Esophagus squamous epithelium (tissue), 5 donors: ENCODE measurements at regions not wholly inside any gene's neighbourhood (a gene's known extent, or its start where the extent isn't known, plus 50 kb on each side); places are given as distances from the start of the nearest gene placed in this dataset.

Source experiments
- DNase-seq: peaks from one replicate; lab custom pipeline; 2025; lab: John Stamatoyannopoulos, UW
- H3K27ac ChIP-seq, 4 donors: fragments of 200-600 bp; sonication (generic); one replicate each; pipeline ENCODE4 v1.5.1; 2016 to 2019; ENCODE audit warnings: mild to moderate bottlenecking in 1 of 4
- H3K27me3 ChIP-seq, 4 donors: fragments of 200-600 bp; sonication (generic); 1 replicate in 3 of 4; 2 replicates in 1 of 4; pipeline versions ENCODE4 v1.5.1 to v1.6.0; 2017 to 2021; ENCODE audit warnings: antibody characterized with exemption in 1 of 4
- H3K36me3 ChIP-seq, 3 donors: fragments of 200-600 bp; sonication (generic); one replicate each; pipeline ENCODE4 v1.5.1; 2016 to 2019
- H3K4me1 ChIP-seq, 3 donors: fragments of 200-600 bp; sonication (generic); one replicate each; pipeline ENCODE4 v1.5.1; 2017 to 2019
- H3K4me3 ChIP-seq, 4 donors: fragments of 200-600 bp; sonication (generic); 1 replicate in 3 of 4; 2 replicates in 1 of 4; pipeline ENCODE4 v1.5.1; 2016 to 2019; ENCODE audit warnings: mild to moderate bottlenecking in 2 of 4, moderate library complexity in 1 of 4
- H3K9me3 ChIP-seq, 3 donors: fragments of 200-600 bp; sonication (generic); one replicate each; pipeline ENCODE4 v1.5.1; 2016 to 2019
- CTCF ChIP-seq, 6 experiments: fragments of 450-650 bp in 4 of 6; fragments of 200-600 bp in 2 of 6; sonication (generic) in 2 of 6; IDR thresholded peaks; one replicate each; pipeline ENCODE4 v1.5.1; 2016 to 2019; ENCODE audit warnings: antibody characterized with exemption in 6 of 6, mild to moderate bottlenecking in 4 of 6, moderate library complexity in 4 of 6
- POLR2A ChIP-seq, 4 donors: fragments of 450-650 bp; IDR thresholded peaks; one replicate each; pipeline ENCODE4 v1.6.1; 2017; ENCODE audit warnings: antibody characterized with exemption in 4 of 4, mild to moderate bottlenecking in 4 of 4, moderate library complexity in 3 of 4
- WGBS, 2 donors: methylation state at CpG; one replicate each; pipeline ENCODE4 v1.1.5; 2018; 5-methylcytosine and 5-hydroxymethylcytosine counted together
- intact Hi-C: fragments of 100-400 bp; cut with DNase I; formaldehyde crosslinking; loops from one replicate; pipeline ENCODE4 v1.15.0; 2022
- donor health status: DM: yes; HTN: yes; CAD: no.

DNA sequence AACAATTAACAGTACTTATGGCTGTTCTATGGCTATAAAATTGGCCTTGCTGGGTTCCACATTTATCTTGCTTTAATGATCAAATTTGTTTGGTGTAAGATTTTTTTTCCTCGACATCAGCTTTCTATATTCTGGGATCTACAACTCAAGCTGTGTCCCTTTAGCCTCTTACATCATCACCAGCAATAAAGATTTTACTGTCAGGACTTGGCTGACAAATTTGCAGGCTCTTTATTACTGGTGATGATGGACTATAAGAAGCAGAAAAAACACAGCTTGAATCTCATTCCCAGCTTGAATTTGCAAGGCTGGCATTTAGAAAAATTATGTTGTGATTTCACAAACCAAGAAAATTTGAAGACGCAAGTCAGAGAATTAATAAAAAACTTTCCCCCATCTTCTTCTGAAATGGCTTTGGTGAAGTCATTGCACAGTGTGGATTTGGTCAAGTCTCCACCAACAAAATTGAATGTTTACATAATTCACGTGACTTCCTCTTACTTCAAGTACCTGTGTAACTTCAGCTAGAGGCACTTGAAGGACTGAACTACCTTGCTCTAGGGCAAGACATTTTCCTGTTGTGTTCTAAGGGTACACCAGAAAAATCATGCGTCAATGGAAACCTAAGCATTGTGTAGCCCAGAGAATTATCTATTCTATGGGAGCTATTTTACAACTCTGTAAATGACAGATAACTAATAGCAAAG, 175.0 kb downstream of the CBLN4 start:
- no peak for DNase-seq
- TF ChIP-seq POLR2A (IDR thresholded peaks at IDR 0.05): no peak
- TF ChIP-seq CTCF (IDR thresholded peaks at IDR 0.05): no peak
- no peaks in the 10 kb centered on the region for H3K4me1 ChIP-seq
- H3K4me3 ChIP-seq: no peak overlapping the region
- WGBS, 2 donors: 57 to 62% methylated on average over 4 of the region's 4 CpGs
- no peaks in the 10 kb centered on the region for H3K9me3 ChIP-seq
- H3K27me3 ChIP-seq: no peaks in the 10 kb centered on the region
- H3K36me3 ChIP-seq: no peaks in the 10 kb centered on the region
- no peak overlapping the region for H3K27ac ChIP-seq
- intact Hi-C loops: no loop called here

DNA sequence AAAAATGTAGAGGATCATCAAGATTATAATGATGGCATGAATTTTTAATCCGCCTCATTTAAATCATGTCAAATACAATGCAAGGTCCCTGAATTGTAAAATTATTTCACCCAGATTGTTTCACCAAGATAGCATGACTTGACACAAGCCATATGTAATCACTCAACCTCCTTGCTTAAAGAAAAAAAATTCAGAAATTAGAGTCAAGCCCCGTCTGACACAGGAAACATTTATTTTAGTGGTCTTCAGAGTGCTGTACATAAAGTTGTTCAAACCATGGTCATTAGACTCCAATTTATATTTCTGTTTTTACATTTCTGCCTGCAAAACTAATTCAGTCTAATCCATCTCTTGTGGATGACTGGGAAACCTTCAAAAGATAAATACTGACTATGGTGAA, 200.2 kb downstream of the CBLN4 start:
- intact Hi-C loops: no loop called here
- DNase-seq: no peak

GRCh38 chr20:55800552-55801245, 204.6 kb downstream of the CBLN4 start:
- H3K27me3 ChIP-seq: no peaks in the 10 kb centered on the region
- WGBS, 2 donors: 53 to 66% methylated on average over 3 of the region's 3 CpGs
- intact Hi-C loops: no loop called here
- H3K27ac ChIP-seq: no peak overlapping the region
- no peaks in the 10 kb centered on the region for H3K9me3 ChIP-seq
- DNase-seq: no peak
- H3K4me3 ChIP-seq: no peak overlapping the region
- H3K36me3 ChIP-seq: no peaks in the 10 kb centered on the region
- TF ChIP-seq CTCF (IDR thresholded peaks at IDR 0.05) (no peak), POLR2A (IDR thresholded peaks at IDR 0.05) (no peak)
- H3K4me1 ChIP-seq: no peaks in the 10 kb centered on the region

More for the DNA sequence above, 200.2 kb downstream of the CBLN4 start:
- H3K36me3 ChIP-seq: no peaks in the 10 kb centered on the region
- no peaks in the 10 kb centered on the region for H3K27me3 ChIP-seq
- WGBS, 2 donors: 63 to 67% methylated on average over 2 of the region's 2 CpGs
- H3K9me3 ChIP-seq: no peaks in the 10 kb centered on the region
- H3K4me1 ChIP-seq: no peaks in the 10 kb centered on the region
- H3K27ac ChIP-seq: no peak overlapping the region
- TF ChIP-seq POLR2A (IDR thresholded peaks at IDR 0.05): no peak
- no peak for TF ChIP-seq CTCF (IDR thresholded peaks at IDR 0.05)
- H3K4me3 ChIP-seq: no peak overlapping the region

DNA sequence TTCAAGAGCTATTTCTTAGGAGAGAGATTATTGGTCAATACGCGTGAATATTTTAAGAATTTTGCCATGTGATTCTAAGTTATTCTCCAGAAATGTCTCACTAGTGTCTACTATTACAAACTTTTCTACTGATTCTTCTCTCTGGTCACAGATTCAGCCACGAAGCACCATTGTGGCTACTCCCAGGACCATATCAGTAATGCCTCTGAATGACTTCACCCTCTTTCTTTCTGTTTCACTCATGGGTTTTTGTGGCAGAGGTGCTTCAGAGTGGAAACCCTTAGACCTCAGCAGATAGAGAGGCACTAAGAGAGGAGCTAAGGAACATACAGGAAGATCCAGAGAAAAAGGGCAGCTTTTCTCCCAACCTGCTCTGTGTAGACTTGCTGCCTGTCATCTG, 211.3 kb downstream of the CBLN4 start:
- WGBS, 2 donors: 75 to 83% methylated on average over 3 of the region's 3 CpGs
- no peak overlapping the region for H3K27ac ChIP-seq
- intact Hi-C loops: no loop called here

More for the DNA sequence above, 211.3 kb downstream of the CBLN4 start:
- no peaks in the 10 kb centered on the region for H3K4me1 ChIP-seq
- no peak for DNase-seq
- H3K27me3 ChIP-seq: no peaks in the 10 kb centered on the region
- TF ChIP-seq POLR2A (IDR thresholded peaks at IDR 0.05): no peak
- no peak for TF ChIP-seq CTCF (IDR thresholded peaks at IDR 0.05)
- no peaks in the 10 kb centered on the region for H3K9me3 ChIP-seq
- no peak overlapping the region for H3K4me3 ChIP-seq
- H3K36me3 ChIP-seq: no peaks in the 10 kb centered on the region
